ENCODE measurements at regions not wholly inside any gene's neighbourhood (a gene's known extent, or its start where the extent isn't known, plus 50 kb on each side); places are given as distances from the start of the nearest gene placed in this dataset.

GRCh38 chr1:232457595-232457994 lies 172.3 kb downstream of the SIPA1L2 start:
- no peak for TF ChIP-seq EP300 (IDR thresholded peaks at IDR 0.05)
- no peak for TF ChIP-seq POLR2A (IDR thresholded peaks at IDR 0.05)
- no peak for TF ChIP-seq CTCF (IDR thresholded peaks at IDR 0.05)
- WGBS, 2 donors = 50 to 64% methylated on average over 3 of the region's 3 CpGs

GRCh38 chr1:232456714-232457113 lies 173.2 kb downstream of the SIPA1L2 start:
- Histone ChIP-seq H3K27ac (peak overlapping the region in 1 of 4 donors; percentile 64), H3K36me3 (peaks cover 0 to 6% (median 0%) of the 10 kb centered on the region in 3 donors), H3K9me3 (no peaks in the 10 kb centered on the region), H3K4me3 (no peak overlapping the region), H3K4me1 (peaks cover 0 to 32% (median 0%) of the 10 kb centered on the region in 4 donors), H3K27me3 (no peaks in the 10 kb centered on the region)
- TF ChIP-seq EP300 (IDR thresholded peaks at IDR 0.05) (no peak), POLR2A (IDR thresholded peaks at IDR 0.05) (no peak)
- DNase-seq (ENCODE audit: low spot score in 2 of 2) = no peak
- 67 to 73% methylated on average over 2 of the region's 2 CpGs for WGBS, 2 donors

More at GRCh38 chr1:232457595-232457994, 172.3 kb downstream of the SIPA1L2 start:
- H3K9me3 ChIP-seq = no peaks in the 10 kb centered on the region
- H3K36me3 ChIP-seq = peaks cover 0 to 6% (median 0%) of the 10 kb centered on the region in 3 donors
- peaks cover 0 to 32% (median 0%) of the 10 kb centered on the region in 4 donors for H3K4me1 ChIP-seq
- peak overlapping the region in 1 of 4 donors; percentile 64 for H3K27ac ChIP-seq
- no peak for DNase-seq (ENCODE audit: low spot score in 2 of 2)
- H3K4me3 ChIP-seq = no peak overlapping the region
- H3K27me3 ChIP-seq = no peaks in the 10 kb centered on the region

- no peaks in the 10 kb centered on the region for H3K36me3 ChIP-seq
- TF ChIP-seq EP300 (IDR thresholded peaks at IDR 0.05) (no peak), POLR2A (IDR thresholded peaks at IDR 0.05) (no peak), CTCF (IDR thresholded peaks at IDR 0.05) (no peak)
- 82 to 83% methylated on average over 7 of the region's 7 CpGs for WGBS, 2 donors
- no peak overlapping the region for H3K4me3 ChIP-seq
- H3K9me3 ChIP-seq = no peaks in the 10 kb centered on the region
- no peaks in the 10 kb centered on the region for H3K27me3 ChIP-seq
- peaks cover 0 to 32% (median 1%) of the 10 kb centered on the region in 4 donors for H3K4me1 ChIP-seq
- H3K27ac ChIP-seq = no peak overlapping the region
- no peak for DNase-seq (ENCODE audit: low spot score in 2 of 2)
Observed at GRCh38 chr1:232454227-232454886, 175.6 kb downstream of the SIPA1L2 start.

- H3K27me3 ChIP-seq = no peaks in the 10 kb centered on the region
- no peak for DNase-seq (ENCODE audit: low spot score in 2 of 2)
- H3K9me3 ChIP-seq = no peaks in the 10 kb centered on the region
- H3K4me1 ChIP-seq = peaks cover 0 to 27% (median 1%) of the 10 kb centered on the region in 4 donors
- TF ChIP-seq CTCF (IDR thresholded peaks at IDR 0.05) (no peak), EP300 (IDR thresholded peaks at IDR 0.05) (no peak), POLR2A (IDR thresholded peaks at IDR 0.05) (no peak)
- no peaks in the 10 kb centered on the region for H3K36me3 ChIP-seq
- H3K4me3 ChIP-seq = no peak overlapping the region
- no peak overlapping the region for H3K27ac ChIP-seq
- 80 to 85% methylated on average over 1 of the region's 1 CpG for WGBS, 2 donors
Observed at GRCh38 chr1:232452736-232453440, 177.0 kb downstream of the SIPA1L2 start.

- Histone ChIP-seq H3K9me3 (no peaks in the 10 kb centered on the region), H3K27ac (peak overlapping the region in 1 of 4 donors; percentile 21), H3K4me3 (no peak overlapping the region), H3K4me1 (peaks cover 0 to 22% (median 1%) of the 10 kb centered on the region in 4 donors), H3K36me3 (no peaks in the 10 kb centered on the region), H3K27me3 (no peaks in the 10 kb centered on the region)
- WGBS, 2 donors = 47 to 70% methylated on average over 3 of the region's 3 CpGs
- DNase-seq (ENCODE audit: low spot score in 2 of 2) = no peak
- no peak for TF ChIP-seq EP300 (IDR thresholded peaks at IDR 0.05)
- TF ChIP-seq CTCF (IDR thresholded peaks at IDR 0.05) = no peak
- TF ChIP-seq POLR2A (IDR thresholded peaks at IDR 0.05) = no peak
Observed at GRCh38 chr1:232452117-232452516, 177.8 kb downstream of the SIPA1L2 start.
